Body of pancreas (tissue), 4 donors: ENCODE measurements at regions not wholly inside any gene's neighbourhood (a gene's known extent, or its start where the extent isn't known, plus 50 kb on each side); places are given as distances from the start of the nearest gene placed in this dataset.

Source experiments
- POLR2A ChIP-seq, 3 donors: fragments of 450-650 bp; IDR thresholded peaks; one replicate each; pipeline ENCODE4 v1.6.1; 2016; ENCODE audit warnings: antibody characterized with exemption in 3 of 3, mild to moderate bottlenecking in 2 of 3
- TF ChIP-seq, protein P1 (sequence below), 7 experiments: fragments of 450-650 bp in 4 of 7; fragments of 200-600 bp in 3 of 7; sonication (generic) in 3 of 7; IDR thresholded peaks; one replicate each; pipeline ENCODE4 v1.5.1; 2016 to 2019; ENCODE audit warnings: antibody characterized with exemption in 7 of 7

- TF ChIP-seq POLR2A (IDR thresholded peaks at IDR 0.05): no peak
- TF ChIP-seq, protein P1, sequence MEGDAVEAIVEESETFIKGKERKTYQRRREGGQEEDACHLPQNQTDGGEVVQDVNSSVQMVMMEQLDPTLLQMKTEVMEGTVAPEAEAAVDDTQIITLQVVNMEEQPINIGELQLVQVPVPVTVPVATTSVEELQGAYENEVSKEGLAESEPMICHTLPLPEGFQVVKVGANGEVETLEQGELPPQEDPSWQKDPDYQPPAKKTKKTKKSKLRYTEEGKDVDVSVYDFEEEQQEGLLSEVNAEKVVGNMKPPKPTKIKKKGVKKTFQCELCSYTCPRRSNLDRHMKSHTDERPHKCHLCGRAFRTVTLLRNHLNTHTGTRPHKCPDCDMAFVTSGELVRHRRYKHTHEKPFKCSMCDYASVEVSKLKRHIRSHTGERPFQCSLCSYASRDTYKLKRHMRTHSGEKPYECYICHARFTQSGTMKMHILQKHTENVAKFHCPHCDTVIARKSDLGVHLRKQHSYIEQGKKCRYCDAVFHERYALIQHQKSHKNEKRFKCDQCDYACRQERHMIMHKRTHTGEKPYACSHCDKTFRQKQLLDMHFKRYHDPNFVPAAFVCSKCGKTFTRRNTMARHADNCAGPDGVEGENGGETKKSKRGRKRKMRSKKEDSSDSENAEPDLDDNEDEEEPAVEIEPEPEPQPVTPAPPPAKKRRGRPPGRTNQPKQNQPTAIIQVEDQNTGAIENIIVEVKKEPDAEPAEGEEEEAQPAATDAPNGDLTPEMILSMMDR (IDR thresholded peaks at IDR 0.05): no peak
These were observed 1408.8 kb downstream of the BRD1 start for GRCh38 chr22:48418831-48419230.
